ENCODE measurements at regions not wholly inside any gene's neighbourhood (a gene's known extent, or its start where the extent isn't known, plus 50 kb on each side); places are given as distances from the start of the nearest gene placed in this dataset.

GRCh38 chr2:58649756-58650155, 408.6 kb upstream of the FANCL start:
- ATAC-seq = no peak
- TF ChIP-seq ZC3H10 (CRISPR knock-in tag; IDR thresholded peaks at IDR 0.05) = no peak
- TF ChIP-seq CSDC2 (CRISPR knock-in tag; IDR thresholded peaks at IDR 0.05) = no peak
- no peak for TF ChIP-seq OSR1 (CRISPR knock-in tag; IDR thresholded peaks at IDR 0.05)
- TF ChIP-seq RARB (CRISPR knock-in tag; IDR thresholded peaks at IDR 0.05) = no peak
- TF ChIP-seq ARNTL (CRISPR knock-in tag; IDR thresholded peaks at IDR 0.05; ENCODE audit: borderline replicate concordance, low read depth) = no peak
- TF ChIP-seq ISL1 (CRISPR knock-in tag; IDR thresholded peaks at IDR 0.05) = no peak
- no peak for TF ChIP-seq BACH2 (CRISPR knock-in tag; IDR thresholded peaks at IDR 0.05; ENCODE audit: borderline replicate concordance)
- TF ChIP-seq GLIS3 (CRISPR knock-in tag; IDR thresholded peaks at IDR 0.05) = no peak
- no peak for TF ChIP-seq ZNF8 (CRISPR knock-in tag; IDR thresholded peaks at IDR 0.05)
- TF ChIP-seq POU6F1 (CRISPR knock-in tag; IDR thresholded peaks at IDR 0.05; ENCODE audit: borderline replicate concordance, low read depth) = no peak
- TF ChIP-seq PPARA (CRISPR knock-in tag; IDR thresholded peaks at IDR 0.05; ENCODE audit: borderline replicate concordance) = no peak

GRCh38 chr2:58645017-58645416, 403.9 kb upstream of the FANCL start:
- TF ChIP-seq TCF4 (CRISPR knock-in tag; IDR thresholded peaks at IDR 0.05; ENCODE audit: borderline replicate concordance) (no peak), ZFP3 (CRISPR knock-in tag; IDR thresholded peaks at IDR 0.05) (no peak), OSR1 (CRISPR knock-in tag; IDR thresholded peaks at IDR 0.05) (no peak), RARB (CRISPR knock-in tag; IDR thresholded peaks at IDR 0.05) (no peak), ZNF565 (CRISPR knock-in tag; conservative IDR thresholded peaks at IDR 0.05; ENCODE audit: low read depth) (no peak), POU6F1 (CRISPR knock-in tag; IDR thresholded peaks at IDR 0.05; ENCODE audit: borderline replicate concordance, low read depth) (no peak)
- ATAC-seq = no peak

- TF ChIP-seq POU6F1 (CRISPR knock-in tag; IDR thresholded peaks at IDR 0.05; ENCODE audit: borderline replicate concordance, low read depth) (no peak), RARB (CRISPR knock-in tag; IDR thresholded peaks at IDR 0.05) (no peak), CREB5 (CRISPR knock-in tag; IDR thresholded peaks at IDR 0.05; ENCODE audit: low read depth) (no peak), PPARA (CRISPR knock-in tag; IDR thresholded peaks at IDR 0.05; ENCODE audit: borderline replicate concordance) (no peak), ZFP30 (CRISPR knock-in tag; IDR thresholded peaks at IDR 0.05) (no peak), ARNTL (CRISPR knock-in tag; IDR thresholded peaks at IDR 0.05; ENCODE audit: borderline replicate concordance, low read depth) (no peak), ZNF70 (CRISPR knock-in tag; IDR thresholded peaks at IDR 0.05) (no peak), ESRRG (CRISPR knock-in tag; IDR thresholded peaks at IDR 0.05) (no peak), ZC3H10 (CRISPR knock-in tag; IDR thresholded peaks at IDR 0.05) (no peak), ZNF8 (CRISPR knock-in tag; IDR thresholded peaks at IDR 0.05) (no peak), BACH2 (CRISPR knock-in tag; IDR thresholded peaks at IDR 0.05; ENCODE audit: borderline replicate concordance) (no peak), OSR1 (CRISPR knock-in tag; IDR thresholded peaks at IDR 0.05) (no peak)
- no peak for ATAC-seq
Observed at GRCh38 chr2:58644451-58644850, 403.3 kb upstream of the FANCL start.

- no peak for ATAC-seq
- TF ChIP-seq ZNF70 (CRISPR knock-in tag; IDR thresholded peaks at IDR 0.05) (no peak), GLIS3 (CRISPR knock-in tag; IDR thresholded peaks at IDR 0.05) (no peak), ZC3H10 (CRISPR knock-in tag; IDR thresholded peaks at IDR 0.05) (no peak), ZNF8 (CRISPR knock-in tag; IDR thresholded peaks at IDR 0.05) (no peak), ISL1 (CRISPR knock-in tag; IDR thresholded peaks at IDR 0.05) (no peak), TSHZ2 (CRISPR knock-in tag; IDR thresholded peaks at IDR 0.05) (no peak), RARB (CRISPR knock-in tag; IDR thresholded peaks at IDR 0.05) (no peak), SNAI2 (CRISPR knock-in tag; IDR thresholded peaks at IDR 0.05) (no peak), TOX (CRISPR knock-in tag; IDR thresholded peaks at IDR 0.05; ENCODE audit: borderline replicate concordance) (no peak)
Observed at GRCh38 chr2:58641001-58641400, 399.9 kb upstream of the FANCL start.
